DOHH2 (cell line): ENCODE measurements at regions not wholly inside any gene's neighbourhood (a gene's known extent, or its start where the extent isn't known, plus 50 kb on each side); places are given as distances from the start of the nearest gene placed in this dataset.
"Not testable (repeated sequence)": the region's sequence is repeated elsewhere in the genome, so short reads cannot be mapped to it uniquely, and the experiment has no call there.

Experiments used
- CTCF ChIP-seq: fragments of 200-600 bp; sonication (generic); IDR thresholded peaks from one replicate; pipeline ENCODE4 v1.5.1; 2014; ENCODE audit warnings: antibody characterized with exemption, mild to moderate bottlenecking, low read depth, low read length; ENCODE audit not compliant: poor library complexity, severe bottlenecking
- EZH2phosphoT487 ChIP-seq: fragments of 200-600 bp; sonication (generic); IDR thresholded peaks from 2 replicates; pipeline ENCODE4 v1.6.1; 2017; ENCODE audit warnings: borderline replicate concordance, mild to moderate bottlenecking, antibody characterized with exemption, low read length, moderate library complexity, mixed read lengths

- not testable (repeated sequence) for TF ChIP-seq CTCF, EZH2phosphoT487
These were observed 197.4 kb downstream of the BANP start for GRCh38 chr16:88148682-88149081.
